Omental fat pad (tissue), 3 donors: ENCODE measurements at regions not wholly inside any gene's neighbourhood (a gene's known extent, or its start where the extent isn't known, plus 50 kb on each side); places are given as distances from the start of the nearest gene placed in this dataset.
"Not testable (repeated sequence)": the region's sequence is repeated elsewhere in the genome, so short reads cannot be mapped to it uniquely, and the experiment has no call there.

Experiments
- ATAC-seq: fragments of 150-250 bp; one replicate; pipeline ENCODE4 v1.9.1; 2016; ENCODE audit warnings: mild to moderate bottlenecking, moderate library complexity; ENCODE audit not compliant: low FRiP score
- DNase-seq: peaks from one replicate; pipeline ENCODE4 v3.0.0-alpha.2; 2019; ENCODE audit warnings: low spot score
- CTCF ChIP-seq, 3 donors: fragments of 450-650 bp; IDR thresholded peaks; one replicate each; pipeline ENCODE4 v1.5.1; 2016 to 2017; ENCODE audit warnings: antibody characterized with exemption in 3 of 3, mild to moderate bottlenecking in 3 of 3, moderate library complexity in 2 of 3

- TF ChIP-seq CTCF (IDR thresholded peaks at IDR 0.05) = no peak
- ATAC-seq (no peak), DNase-seq (no peak)
Observed at GRCh38 chr14:28308734-28309133, 457.9 kb upstream of the FOXG1 start.

- ATAC-seq, DNase-seq: not testable (repeated sequence)
Observed at GRCh38 chr14:28317890-28318675, 448.5 kb upstream of the FOXG1 start.

GRCh38 chr14:28321475-28322244 lies 444.9 kb upstream of the FOXG1 start:
- TF ChIP-seq CTCF (IDR thresholded peaks at IDR 0.05) = no peak
- no peak for ATAC-seq

GRCh38 chr14:28323366-28323765 lies 443.2 kb upstream of the FOXG1 start:
- no peak for DNase-seq
- no peak for ATAC-seq
- no peak for TF ChIP-seq CTCF (IDR thresholded peaks at IDR 0.05)

More at GRCh38 chr14:28321475-28322244, 444.9 kb upstream of the FOXG1 start:
- no peak for DNase-seq

GRCh38 chr14:28323951-28324741 lies 442.4 kb upstream of the FOXG1 start:
- no peak for ATAC-seq
- no peak for TF ChIP-seq CTCF (IDR thresholded peaks at IDR 0.05)

GRCh38 chr14:28340816-28341215 lies 425.8 kb upstream of the FOXG1 start:
- no peak for DNase-seq
- no peak for ATAC-seq
- no peak for TF ChIP-seq CTCF (IDR thresholded peaks at IDR 0.05)

More at GRCh38 chr14:28323951-28324741, 442.4 kb upstream of the FOXG1 start:
- no peak for DNase-seq

- ATAC-seq (no peak), DNase-seq (no peak)
- TF ChIP-seq CTCF (IDR thresholded peaks at IDR 0.05) = no peak
Observed at GRCh38 chr14:28344381-28344780, 422.2 kb upstream of the FOXG1 start.
